ENCODE measurements at regions not wholly inside any gene's neighbourhood (a gene's known extent, or its start where the extent isn't known, plus 50 kb on each side); places are given as distances from the start of the nearest gene placed in this dataset.
"Not testable (repeated sequence)": the region's sequence is repeated elsewhere in the genome, so short reads cannot be mapped to it uniquely, and the experiment has no call there.

- DNase-seq (ENCODE audit: low spot score), result no peak
Measured at GRCh38 chr18:44543387-44543786, 137.3 kb upstream of the SETBP1 start.

GRCh38 chr18:44545359-44545985 lies 135.2 kb upstream of the SETBP1 start:
- DNase-seq (ENCODE audit: low spot score), result no peak

- DNase-seq (ENCODE audit: low spot score), result no peak
Measured at GRCh38 chr18:44546954-44547353, 133.7 kb upstream of the SETBP1 start.

DNA sequence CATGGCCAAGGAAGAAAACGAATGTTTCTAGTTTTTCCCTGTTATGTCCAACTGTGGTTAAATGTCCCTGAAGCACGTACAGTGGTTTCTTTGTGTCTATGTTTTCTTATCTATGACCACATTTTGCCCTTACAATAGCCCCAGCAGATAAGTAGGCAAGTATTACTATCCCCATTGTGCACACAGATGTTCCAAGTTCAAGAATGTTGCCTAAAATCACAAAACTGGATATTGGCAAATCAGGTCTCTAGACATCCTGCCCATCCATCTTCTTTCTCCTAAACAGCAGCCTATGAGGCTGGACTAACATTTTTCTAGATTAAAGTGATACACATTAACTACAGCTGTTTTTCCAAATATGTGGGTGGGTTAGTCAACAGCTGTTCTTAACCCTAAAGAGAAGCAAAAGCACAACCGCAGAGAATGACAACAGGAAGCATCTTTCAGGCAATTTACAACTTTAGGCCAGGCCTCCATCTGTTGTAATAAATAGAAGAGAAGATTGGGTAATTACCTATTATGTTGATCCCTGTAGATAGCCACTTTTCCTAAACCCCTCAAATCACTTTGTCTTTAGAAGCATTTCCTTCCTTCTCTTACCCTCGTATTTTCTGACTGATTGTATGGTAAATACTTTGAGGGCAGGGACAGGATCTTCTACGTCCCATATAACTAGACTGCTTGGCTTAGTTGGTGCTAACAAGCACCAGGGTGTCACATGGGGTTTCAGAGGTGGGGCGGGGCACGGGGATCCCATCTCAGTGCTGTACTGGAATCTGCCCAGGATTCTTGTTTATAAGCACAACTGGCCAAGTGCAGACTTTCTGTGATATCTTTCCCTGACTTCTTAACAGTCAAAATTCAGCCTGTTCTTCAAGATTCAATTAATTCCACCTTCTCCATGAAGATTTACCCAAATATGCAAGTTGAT lies 132.1 kb upstream of the SETBP1 start:
- DNase-seq (ENCODE audit: low spot score), result no peak

GRCh38 chr18:44552706-44553105 lies 128.0 kb upstream of the SETBP1 start:
- no peak for DNase-seq (ENCODE audit: low spot score)

DNA sequence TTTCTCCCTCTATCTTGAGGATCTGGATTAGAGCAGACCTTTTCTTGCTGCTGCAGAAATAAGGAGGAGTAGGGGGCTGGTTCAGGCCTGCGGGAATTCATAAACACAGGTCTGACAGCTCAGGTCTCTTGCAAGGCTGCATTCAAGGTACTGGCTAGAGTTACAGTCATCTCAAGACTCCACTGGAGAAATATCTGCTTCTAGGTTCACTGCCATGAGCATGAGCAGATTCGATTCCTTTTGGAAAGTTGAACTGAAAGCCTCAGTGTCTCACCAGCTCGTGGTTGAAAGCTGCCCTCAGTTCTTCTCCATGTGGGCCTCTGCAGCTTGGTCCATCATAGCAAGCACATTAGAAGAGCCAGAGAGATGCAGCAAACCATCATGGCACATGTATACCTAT lies 124.4 kb upstream of the SETBP1 start:
- DNase-seq (ENCODE audit: low spot score), result no peak

GRCh38 chr18:44557616-44558151 lies 123.0 kb upstream of the SETBP1 start:
- no peak for DNase-seq (ENCODE audit: low spot score)

DNA sequence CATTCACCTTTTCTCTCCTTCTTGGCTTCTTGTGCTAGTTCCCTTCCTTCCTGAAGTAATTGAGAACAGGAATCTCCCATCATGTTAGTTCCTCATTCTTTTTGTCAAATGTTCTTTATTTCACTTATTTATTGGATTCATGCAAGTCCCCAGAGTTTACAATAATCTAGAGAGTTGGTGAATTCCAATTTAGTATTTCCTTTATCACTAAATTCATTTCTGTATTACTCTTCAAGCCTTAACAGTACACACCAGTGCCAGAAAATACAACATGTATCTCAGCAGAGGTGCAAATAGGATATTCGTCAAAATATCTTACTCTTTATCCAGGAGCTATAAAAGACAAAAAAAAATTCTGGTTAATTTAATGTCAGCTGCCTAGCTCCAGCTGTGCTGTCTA lies 121.9 kb upstream of the SETBP1 start:
- DNase-seq (ENCODE audit: low spot score), result no peak

GRCh38 chr18:44562986-44563385 lies 117.7 kb upstream of the SETBP1 start:
- no peak for DNase-seq (ENCODE audit: low spot score)

DNA sequence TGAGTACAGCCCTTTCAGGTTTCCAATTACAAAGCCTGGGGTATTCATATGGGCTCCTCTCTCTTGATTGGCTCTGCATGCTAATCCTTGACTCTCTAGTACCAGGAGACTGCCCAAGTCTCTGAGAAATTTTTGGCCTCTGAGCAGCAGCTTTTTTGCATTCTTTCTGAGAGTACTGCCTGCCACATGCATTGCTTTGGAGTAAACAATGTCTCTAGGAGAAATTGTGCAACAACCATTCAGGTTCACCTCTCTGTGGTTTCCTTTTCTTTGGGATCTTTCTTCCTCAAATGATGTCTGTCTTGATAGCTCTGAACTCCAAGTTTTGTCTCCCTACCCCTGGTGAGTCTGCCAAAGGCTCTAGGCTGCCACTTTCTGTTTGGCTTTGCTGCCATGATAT lies 115.8 kb upstream of the SETBP1 start:
- no peak for DNase-seq (ENCODE audit: low spot score)

- no peak for DNase-seq (ENCODE audit: low spot score)
Measured at GRCh38 chr18:44568342-44568741, 112.3 kb upstream of the SETBP1 start.

DNA sequence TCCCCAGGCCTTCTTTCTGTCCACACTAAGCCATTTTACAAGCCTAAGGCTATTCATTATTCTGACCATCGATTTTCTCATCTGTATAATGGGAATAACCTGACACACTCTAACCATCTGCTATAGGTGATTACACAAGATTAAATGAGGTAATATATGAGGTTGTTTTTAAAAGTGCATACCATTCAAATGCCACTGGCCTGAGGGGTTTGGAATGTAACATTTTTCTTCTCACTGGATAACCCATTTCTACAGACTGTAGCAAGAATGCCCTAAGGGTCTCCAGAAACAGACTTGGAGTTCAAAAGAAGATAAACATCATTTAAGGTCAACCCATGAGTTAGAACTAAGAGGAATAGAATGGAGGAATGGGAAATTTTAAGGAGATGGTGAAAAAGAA lies 111.7 kb upstream of the SETBP1 start:
- no peak for DNase-seq (ENCODE audit: low spot score)

GRCh38 chr18:44569391-44570055 lies 111.2 kb upstream of the SETBP1 start:
- no peak for DNase-seq (ENCODE audit: low spot score)

- no peak for DNase-seq (ENCODE audit: low spot score)
Measured at GRCh38 chr18:44579028-44579702, 101.5 kb upstream of the SETBP1 start.

DNA sequence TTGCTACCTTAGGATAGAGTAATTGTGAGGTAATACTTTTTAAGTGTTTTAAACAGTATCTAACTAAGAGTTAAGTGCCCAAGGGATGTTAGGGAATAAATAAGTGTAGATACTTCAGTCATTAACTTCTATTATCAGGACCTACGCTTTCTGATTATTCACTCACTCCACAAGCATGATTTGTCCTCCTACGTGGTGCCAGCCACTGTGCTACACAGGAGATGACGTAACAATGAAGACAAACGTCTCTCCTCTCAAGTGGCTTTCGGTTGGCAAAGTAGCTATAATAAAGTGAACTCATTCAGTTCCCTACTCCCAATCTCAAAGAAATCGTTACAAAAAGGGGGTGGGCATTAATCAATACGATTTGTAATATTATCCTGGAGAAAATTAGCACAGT lies 100.9 kb upstream of the SETBP1 start:
- no peak for DNase-seq (ENCODE audit: low spot score)

DNA sequence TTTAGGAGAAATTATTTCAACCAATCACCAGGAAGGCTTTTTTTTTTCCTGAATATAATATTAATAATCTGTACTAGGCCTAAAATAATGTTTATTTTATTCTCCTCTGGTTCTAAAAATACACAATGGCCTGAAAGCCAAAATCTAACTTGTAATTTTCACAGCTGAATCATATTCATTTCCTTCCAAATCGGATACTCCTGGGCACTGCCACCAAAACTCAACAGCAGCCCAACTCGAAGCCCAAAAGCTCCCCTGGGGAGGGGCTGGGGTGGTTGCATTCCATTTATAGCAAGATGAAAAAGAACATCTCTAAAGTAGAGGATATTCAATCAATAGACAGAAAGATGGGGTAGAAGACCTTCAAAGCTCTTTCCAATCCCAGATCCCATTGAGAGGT lies 100.5 kb upstream of the SETBP1 start:
- no peak for DNase-seq (ENCODE audit: low spot score)

- DNase-seq (ENCODE audit: low spot score), result not testable (repeated sequence)
Measured at GRCh38 chr18:44580782-44581181, 99.9 kb upstream of the SETBP1 start.

DNA sequence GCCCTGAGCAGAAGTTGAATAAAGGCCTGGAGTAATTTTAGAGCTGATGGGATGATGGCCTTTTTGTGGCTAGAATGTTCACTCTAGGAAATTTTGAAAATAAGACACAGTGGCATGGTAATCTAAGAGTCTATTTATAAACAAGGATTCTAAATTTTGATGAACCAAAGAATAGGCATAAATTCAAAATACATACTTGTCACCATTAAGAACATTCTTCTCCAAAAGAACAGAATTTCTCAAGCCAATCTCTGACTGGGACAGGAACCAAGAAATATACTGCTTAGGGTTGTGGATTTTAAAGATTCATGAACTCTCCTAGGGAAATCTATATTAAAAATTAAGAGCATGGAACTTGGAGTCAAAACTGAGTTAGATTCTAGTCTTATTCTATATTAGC lies 98.2 kb upstream of the SETBP1 start:
- DNase-seq (ENCODE audit: low spot score), result no peak

DNA sequence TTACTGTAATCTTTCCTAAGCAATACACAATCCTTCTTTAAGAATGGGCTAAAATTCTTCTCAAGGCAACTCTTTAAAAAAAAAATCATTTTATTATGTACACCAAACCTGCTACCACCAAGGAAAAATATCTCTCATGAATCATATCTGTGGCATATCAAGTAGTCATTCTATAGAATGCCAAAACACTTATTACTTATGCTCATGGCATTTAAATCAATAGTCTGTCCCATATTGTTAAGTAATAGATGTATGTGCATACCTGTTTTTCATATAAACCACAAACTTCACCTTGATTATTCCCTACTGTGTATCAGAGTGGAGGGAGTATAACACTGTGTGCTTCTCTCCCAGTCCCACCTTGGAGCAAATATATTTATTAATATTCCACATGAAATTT lies 95.8 kb upstream of the SETBP1 start:
- no peak for DNase-seq (ENCODE audit: low spot score)

DNA sequence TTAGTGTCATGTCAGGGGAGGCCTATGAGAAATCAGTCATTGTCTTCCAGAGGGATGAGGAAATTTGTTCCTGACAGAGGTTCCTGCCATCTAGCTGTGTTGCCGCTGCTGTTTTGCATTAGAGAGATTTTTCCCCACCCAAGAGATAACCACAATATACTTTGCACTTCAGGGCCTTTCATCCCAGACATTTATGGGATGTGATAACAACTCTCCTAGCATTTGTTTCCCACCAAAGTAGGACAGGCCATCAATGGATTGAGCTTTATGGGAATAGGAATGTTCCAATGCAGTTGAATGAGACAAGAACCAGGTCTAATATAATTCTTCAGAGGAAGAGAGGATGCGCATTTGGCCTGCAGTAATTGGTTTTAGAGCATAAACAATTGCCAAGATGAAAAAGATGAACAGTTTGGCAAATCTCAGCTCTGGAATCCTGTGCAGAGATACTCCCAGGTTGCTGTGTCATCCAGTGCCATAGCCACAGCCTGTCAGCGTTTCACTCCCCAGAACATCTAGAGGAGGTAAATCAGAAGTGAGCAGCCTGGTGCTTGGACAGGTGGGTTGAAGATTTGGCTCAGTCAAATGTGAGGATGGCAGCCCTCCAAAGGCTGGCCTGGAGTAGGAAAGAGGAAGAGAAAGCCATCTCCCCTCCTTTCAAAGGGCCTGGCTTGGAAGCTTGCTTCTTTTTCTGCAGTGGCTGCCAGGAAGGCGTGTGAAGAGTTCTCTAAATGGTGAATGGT lies 93.7 kb upstream of the SETBP1 start:
- no peak for DNase-seq (ENCODE audit: low spot score)

DNA sequence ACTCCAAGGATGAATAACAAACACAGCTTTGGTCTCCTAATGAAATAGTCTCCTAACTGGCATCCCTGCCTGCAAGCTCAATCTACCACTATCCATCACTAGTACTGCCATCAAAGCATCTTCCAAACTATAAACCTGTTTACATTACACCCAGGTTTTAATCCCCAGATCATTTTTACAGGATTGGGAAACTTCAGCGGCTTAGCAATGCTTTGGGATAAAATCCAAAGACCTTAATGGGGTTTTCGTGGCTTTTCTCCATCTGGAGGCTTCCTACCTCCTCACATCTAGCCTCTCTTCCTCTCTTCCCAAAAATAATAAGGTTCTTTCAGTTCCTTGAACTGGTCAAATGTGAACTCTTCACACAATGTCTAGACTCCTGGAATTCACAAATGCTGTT lies 92.2 kb upstream of the SETBP1 start:
- no peak for DNase-seq (ENCODE audit: low spot score)

Data from ureter (tissue), 1 donor.